OCI-LY7 (cell line): ENCODE measurements at regions not wholly inside any gene's neighbourhood (a gene's known extent, or its start where the extent isn't known, plus 50 kb on each side); places are given as distances from the start of the nearest gene placed in this dataset.

Source experiments
- BruUV-seq: library from RNA; stranded (reverse); fragments of 400-500 nt; replicated peaks from 2 replicates; lab custom pipeline; 2021; lab: Mats Ljungman, UMichigan
- CTCF ChIA-PET: fragments of 300-600 bp; sonication (Branson Sonifier 250); formaldehyde crosslinking; loops from one replicate; lab custom pipeline; 2022; ENCODE audit warnings: antibody characterized with exemption; ENCODE audit not compliant: unreplicated experiment; lab: Charles Lee
- POLR2A ChIA-PET: fragments of 300-600 bp; sonication (Branson Sonifier 250); formaldehyde crosslinking; loops from one replicate; lab custom pipeline; 2022; ENCODE audit warnings: antibody characterized with exemption; lab: Charles Lee
- DNase-seq: peaks from one replicate; pipeline ENCODE4 v3.0.0-alpha.2; 2015; ENCODE audit warnings: low spot score
- H2AFZ ChIP-seq: fragments of 200-600 bp; sonication (generic), shearing (Covaris generic); 2 replicates; pipeline ENCODE4 v1.6.1; 2014; ENCODE audit warnings: mild to moderate bottlenecking, antibody characterized with exemption, low read length, moderate library complexity
- H3K27ac ChIP-seq: fragments of 200-600 bp; sonication (generic); 2 replicates; pipeline ENCODE4 v1.5.1; 2014; ENCODE audit warnings: mixed run types, low read depth, mild to moderate bottlenecking, moderate library complexity, low read length, inconsistent platforms; ENCODE audit not compliant: poor library complexity, severe bottlenecking
- H3K36me3 ChIP-seq: fragments of 200-600 bp; sonication (generic); 2 replicates; pipeline ENCODE4 v1.6.1; 2014; ENCODE audit warnings: mild to moderate bottlenecking, antibody characterized with exemption, low read length, moderate library complexity, mixed read lengths; ENCODE audit not compliant: insufficient read depth
- H3K4me1 ChIP-seq: fragments of 200-600 bp; sonication (generic); 2 replicates; pipeline ENCODE4 v1.5.1; 2014; ENCODE audit warnings: mild to moderate bottlenecking, low read length; ENCODE audit not compliant: insufficient read depth, poor library complexity, severe bottlenecking
- H3K4me2 ChIP-seq: fragments of 200-600 bp; sonication (generic); 2 replicates; pipeline ENCODE4 v1.6.1; 2014; ENCODE audit warnings: mild to moderate bottlenecking, low read length
- H3K4me3 ChIP-seq: fragments of 200-600 bp; sonication (generic); 2 replicates; pipeline ENCODE4 v1.5.1; 2014; ENCODE audit warnings: mild to moderate bottlenecking, low read depth, low read length; ENCODE audit not compliant: poor library complexity, severe bottlenecking
- H3K79me2 ChIP-seq: fragments of 200-600 bp; sonication (generic); 2 replicates; pipeline ENCODE4 v1.6.1; 2016; ENCODE audit warnings: low read depth, mild to moderate bottlenecking, low read length, moderate library complexity, mixed read lengths; ENCODE audit not compliant: insufficient read depth
- H3K9me2 ChIP-seq: fragments of 200-600 bp; sonication (generic); 2 replicates; pipeline ENCODE4 v1.6.1; 2016; ENCODE audit warnings: mild to moderate bottlenecking, low read length, mixed read lengths; ENCODE audit not compliant: insufficient read depth
- H3K9me3 ChIP-seq: fragments of 200-600 bp; sonication (generic); 2 replicates; pipeline ENCODE4 v1.6.1; 2014; ENCODE audit warnings: mild to moderate bottlenecking, mixed run types, low read length, mixed read lengths
- H4K20me1 ChIP-seq: fragments of 200-600 bp; sonication (generic); 2 replicates; pipeline ENCODE4 v1.6.1; 2014; ENCODE audit warnings: mild to moderate bottlenecking, antibody characterized with exemption, low read length, moderate library complexity, mixed read lengths; ENCODE audit not compliant: insufficient read depth
- CTCF ChIP-seq: fragments of 200-600 bp; sonication (generic); conservative IDR thresholded peaks from 2 replicates; pipeline ENCODE4 v1.5.1; 2014; ENCODE audit warnings: mild to moderate bottlenecking, antibody characterized with exemption, low read length, moderate library complexity, mixed read lengths
- EZH2phosphoT487 ChIP-seq: fragments of 200-600 bp; sonication (generic); IDR thresholded peaks from 2 replicates; pipeline ENCODE4 v1.6.1; 2018; ENCODE audit warnings: low read depth, borderline replicate concordance, mild to moderate bottlenecking, mixed run types, antibody characterized with exemption, low read length, moderate library complexity, mixed read lengths
- intact Hi-C: fragments of 100-400 bp; cut with micrococcal nuclease; formaldehyde crosslinking; loops from one replicate; pipeline ENCODE4 v1.10.0; 2022; ENCODE audit not compliant: unreplicated experiment

DNA sequence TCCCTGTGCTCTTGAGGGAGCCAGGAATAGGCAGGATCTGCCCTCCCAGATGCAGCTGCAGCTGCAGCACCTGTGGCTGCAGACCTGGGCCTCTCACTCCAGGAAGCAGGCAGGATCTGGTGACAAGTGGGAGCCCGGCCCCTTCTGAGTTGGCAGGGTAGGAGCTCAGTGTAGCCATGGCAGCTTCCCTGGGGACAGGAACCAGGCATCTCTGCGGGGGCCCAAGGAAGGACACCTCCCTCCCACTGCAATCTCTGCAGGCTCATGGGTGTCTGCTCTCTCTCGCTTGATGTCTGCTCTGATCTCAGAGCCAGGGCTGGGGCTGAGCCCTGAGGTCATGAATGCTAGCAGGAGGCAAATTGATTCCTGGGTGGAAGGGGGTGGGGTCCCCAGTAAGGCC, 592.5 kb upstream of the CA10 start:
- Histone ChIP-seq H3K9me2 (no peaks in the 10 kb centered on the region), H4K20me1 (no peaks in the 10 kb centered on the region), H3K4me1 (no peaks in the 10 kb centered on the region), H3K4me2 (no peak overlapping the region), H3K27ac (no peak overlapping the region), H3K4me3 (no peak overlapping the region), H3K9me3 (no peaks in the 10 kb centered on the region), H3K36me3 (no peaks in the 10 kb centered on the region), H2AFZ (no peak overlapping the region), H3K79me2 (no peaks in the 10 kb centered on the region)
- DNase-seq: no peak
- intact Hi-C loops: no loop called here
- BruUV-seq: no TSS peak
- CTCF ChIA-PET: no interaction called here
- TF ChIP-seq CTCF (no peak), EZH2phosphoT487 (no peak)
- POLR2A ChIA-PET: no interaction called here

- H3K36me3 ChIP-seq: no peaks in the 10 kb centered on the region
- ChIA-PET CTCF (no interaction called here), POLR2A (no interaction called here)
- H2AFZ ChIP-seq: no peak overlapping the region
- DNase-seq: no peak
- no peak overlapping the region for H3K4me3 ChIP-seq
- no peaks in the 10 kb centered on the region for H3K4me1 ChIP-seq
- intact Hi-C loops: no loop called here
- H4K20me1 ChIP-seq: no peaks in the 10 kb centered on the region
- H3K4me2 ChIP-seq: no peak overlapping the region
- no peaks in the 10 kb centered on the region for H3K9me2 ChIP-seq
- no peak overlapping the region for H3K27ac ChIP-seq
- no TSS peak for BruUV-seq
- no peaks in the 10 kb centered on the region for H3K9me3 ChIP-seq
- TF ChIP-seq EZH2phosphoT487: no peak
- TF ChIP-seq CTCF: no peak
- no peaks in the 10 kb centered on the region for H3K79me2 ChIP-seq
These were observed 585.7 kb upstream of the CA10 start for GRCh38 chr17:52744179-52744578.

DNA sequence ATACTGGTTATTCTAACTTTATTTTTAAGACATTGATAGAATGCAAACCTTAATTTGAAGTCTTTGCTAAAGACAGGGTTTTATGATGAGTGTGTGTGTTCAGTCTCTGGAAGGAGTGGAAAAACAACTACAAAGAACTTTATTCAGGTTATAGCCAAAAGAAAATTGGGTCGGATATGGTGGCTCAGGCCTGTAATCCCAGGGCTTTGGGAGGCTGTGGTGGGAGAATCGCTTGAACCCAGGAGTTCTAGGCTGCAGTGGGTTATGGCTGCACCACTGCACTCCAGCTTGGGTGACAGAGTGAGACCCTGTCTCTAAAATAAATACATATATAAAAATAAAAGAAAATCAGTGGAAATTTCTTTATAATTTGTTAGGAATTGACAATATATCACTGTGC, 581.5 kb upstream of the CA10 start:
- Histone ChIP-seq H3K36me3 (no peaks in the 10 kb centered on the region), H4K20me1 (no peaks in the 10 kb centered on the region), H3K4me1 (no peaks in the 10 kb centered on the region), H3K9me3 (no peaks in the 10 kb centered on the region), H3K4me3 (no peak overlapping the region), H3K9me2 (no peaks in the 10 kb centered on the region), H3K27ac (no peak overlapping the region), H2AFZ (no peak overlapping the region), H3K4me2 (no peak overlapping the region), H3K79me2 (no peaks in the 10 kb centered on the region)
- TF ChIP-seq CTCF (no peak), EZH2phosphoT487 (no peak)
- CTCF ChIA-PET: no interaction called here
- no peak for DNase-seq
- BruUV-seq: no TSS peak
- POLR2A ChIA-PET: no interaction called here
- intact Hi-C loops: no loop called here
